ENCODE measurements at regions not wholly inside any gene's neighbourhood (a gene's known extent, or its start where the extent isn't known, plus 50 kb on each side); places are given as distances from the start of the nearest gene placed in this dataset.

DNA sequence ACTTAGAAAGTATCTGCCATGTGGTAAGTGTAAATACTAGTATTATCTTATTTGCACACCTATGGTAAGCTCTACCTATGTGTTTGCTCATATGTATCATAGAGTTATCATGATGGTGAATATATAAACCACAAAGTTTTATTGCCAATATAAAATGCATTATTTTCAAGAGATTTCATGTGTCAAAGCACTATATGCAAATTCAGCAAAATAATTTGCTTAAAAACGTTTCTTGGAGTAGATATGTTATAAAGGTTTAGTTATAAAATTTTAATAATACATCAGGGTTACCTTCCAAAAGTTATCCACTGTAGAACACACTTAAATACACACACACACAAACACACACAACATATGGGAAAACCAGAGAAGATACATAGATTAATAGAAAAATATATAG lies 1431.7 kb upstream of the C9orf72 start:
- TF ChIP-seq, protein P1, sequence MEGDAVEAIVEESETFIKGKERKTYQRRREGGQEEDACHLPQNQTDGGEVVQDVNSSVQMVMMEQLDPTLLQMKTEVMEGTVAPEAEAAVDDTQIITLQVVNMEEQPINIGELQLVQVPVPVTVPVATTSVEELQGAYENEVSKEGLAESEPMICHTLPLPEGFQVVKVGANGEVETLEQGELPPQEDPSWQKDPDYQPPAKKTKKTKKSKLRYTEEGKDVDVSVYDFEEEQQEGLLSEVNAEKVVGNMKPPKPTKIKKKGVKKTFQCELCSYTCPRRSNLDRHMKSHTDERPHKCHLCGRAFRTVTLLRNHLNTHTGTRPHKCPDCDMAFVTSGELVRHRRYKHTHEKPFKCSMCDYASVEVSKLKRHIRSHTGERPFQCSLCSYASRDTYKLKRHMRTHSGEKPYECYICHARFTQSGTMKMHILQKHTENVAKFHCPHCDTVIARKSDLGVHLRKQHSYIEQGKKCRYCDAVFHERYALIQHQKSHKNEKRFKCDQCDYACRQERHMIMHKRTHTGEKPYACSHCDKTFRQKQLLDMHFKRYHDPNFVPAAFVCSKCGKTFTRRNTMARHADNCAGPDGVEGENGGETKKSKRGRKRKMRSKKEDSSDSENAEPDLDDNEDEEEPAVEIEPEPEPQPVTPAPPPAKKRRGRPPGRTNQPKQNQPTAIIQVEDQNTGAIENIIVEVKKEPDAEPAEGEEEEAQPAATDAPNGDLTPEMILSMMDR (IDR thresholded peaks at IDR 0.05) = no peak
- TF ChIP-seq, protein P2, sequence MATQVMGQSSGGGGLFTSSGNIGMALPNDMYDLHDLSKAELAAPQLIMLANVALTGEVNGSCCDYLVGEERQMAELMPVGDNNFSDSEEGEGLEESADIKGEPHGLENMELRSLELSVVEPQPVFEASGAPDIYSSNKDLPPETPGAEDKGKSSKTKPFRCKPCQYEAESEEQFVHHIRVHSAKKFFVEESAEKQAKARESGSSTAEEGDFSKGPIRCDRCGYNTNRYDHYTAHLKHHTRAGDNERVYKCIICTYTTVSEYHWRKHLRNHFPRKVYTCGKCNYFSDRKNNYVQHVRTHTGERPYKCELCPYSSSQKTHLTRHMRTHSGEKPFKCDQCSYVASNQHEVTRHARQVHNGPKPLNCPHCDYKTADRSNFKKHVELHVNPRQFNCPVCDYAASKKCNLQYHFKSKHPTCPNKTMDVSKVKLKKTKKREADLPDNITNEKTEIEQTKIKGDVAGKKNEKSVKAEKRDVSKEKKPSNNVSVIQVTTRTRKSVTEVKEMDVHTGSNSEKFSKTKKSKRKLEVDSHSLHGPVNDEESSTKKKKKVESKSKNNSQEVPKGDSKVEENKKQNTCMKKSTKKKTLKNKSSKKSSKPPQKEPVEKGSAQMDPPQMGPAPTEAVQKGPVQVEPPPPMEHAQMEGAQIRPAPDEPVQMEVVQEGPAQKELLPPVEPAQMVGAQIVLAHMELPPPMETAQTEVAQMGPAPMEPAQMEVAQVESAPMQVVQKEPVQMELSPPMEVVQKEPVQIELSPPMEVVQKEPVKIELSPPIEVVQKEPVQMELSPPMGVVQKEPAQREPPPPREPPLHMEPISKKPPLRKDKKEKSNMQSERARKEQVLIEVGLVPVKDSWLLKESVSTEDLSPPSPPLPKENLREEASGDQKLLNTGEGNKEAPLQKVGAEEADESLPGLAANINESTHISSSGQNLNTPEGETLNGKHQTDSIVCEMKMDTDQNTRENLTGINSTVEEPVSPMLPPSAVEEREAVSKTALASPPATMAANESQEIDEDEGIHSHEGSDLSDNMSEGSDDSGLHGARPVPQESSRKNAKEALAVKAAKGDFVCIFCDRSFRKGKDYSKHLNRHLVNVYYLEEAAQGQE (IDR thresholded peaks at IDR 0.05; ENCODE audit: insufficient read depth in 1 of 2, low read depth in 2 of 2, low read length in 1 of 2) = no peak
- TF ChIP-seq SIN3A (IDR thresholded peaks at IDR 0.05; ENCODE audit: borderline replicate concordance, insufficient read depth, low read depth, low read length) (no peak), POLR2AphosphoS5 (IDR thresholded peaks at IDR 0.05; ENCODE audit: low read depth, low read length) (no peak)
